Panc1 (cell line): ENCODE measurements at regions not wholly inside any gene's neighbourhood (a gene's known extent, or its start where the extent isn't known, plus 50 kb on each side); places are given as distances from the start of the nearest gene placed in this dataset.

Experiments used
- TF ChIP-seq, protein P1 (sequence below): fragments of 450-650 bp; IDR thresholded peaks from 2 replicates; pipeline ENCODE4 v1.5.1; 2017; ENCODE audit warnings: mild to moderate bottlenecking
- TF ChIP-seq, protein P2 (sequence below), 2 experiments: IDR thresholded peaks; 2 replicates each; pipeline ENCODE4 v1.6.1; 2011 to 2012; ENCODE audit warnings: low read depth in 2 of 2, control low read depth in 1 of 2, low read length in 1 of 2, mild to moderate bottlenecking in 1 of 2, moderate library complexity in 1 of 2; ENCODE audit not compliant: insufficient read depth in 1 of 2

DNA sequence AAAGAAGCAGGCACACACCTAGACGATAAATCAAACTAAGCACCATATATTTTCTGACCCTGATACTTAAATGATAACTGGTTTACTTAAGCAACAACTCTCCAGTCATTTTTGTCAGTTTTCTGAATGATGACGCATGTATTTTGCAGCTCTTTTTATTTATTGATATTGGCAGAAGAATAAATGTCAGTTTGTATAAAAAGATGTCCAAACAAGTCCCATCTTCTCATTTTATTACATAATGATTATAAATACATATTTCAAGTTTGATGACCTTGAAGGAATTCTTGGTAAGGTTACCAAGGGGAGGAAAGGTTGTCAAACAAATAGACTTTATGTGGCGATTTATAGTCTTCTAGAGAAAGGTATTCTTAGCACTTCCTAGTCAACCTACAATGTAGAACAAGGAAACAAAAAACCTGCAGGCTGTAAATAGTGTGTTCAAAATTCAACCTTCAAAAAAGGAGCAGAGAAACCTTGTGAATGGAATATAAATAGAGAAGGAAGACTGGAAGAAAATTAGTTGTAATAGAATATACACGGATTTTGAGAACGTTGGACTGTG is 190.7 kb downstream of the JRKL start:
- TF ChIP-seq, protein P1, sequence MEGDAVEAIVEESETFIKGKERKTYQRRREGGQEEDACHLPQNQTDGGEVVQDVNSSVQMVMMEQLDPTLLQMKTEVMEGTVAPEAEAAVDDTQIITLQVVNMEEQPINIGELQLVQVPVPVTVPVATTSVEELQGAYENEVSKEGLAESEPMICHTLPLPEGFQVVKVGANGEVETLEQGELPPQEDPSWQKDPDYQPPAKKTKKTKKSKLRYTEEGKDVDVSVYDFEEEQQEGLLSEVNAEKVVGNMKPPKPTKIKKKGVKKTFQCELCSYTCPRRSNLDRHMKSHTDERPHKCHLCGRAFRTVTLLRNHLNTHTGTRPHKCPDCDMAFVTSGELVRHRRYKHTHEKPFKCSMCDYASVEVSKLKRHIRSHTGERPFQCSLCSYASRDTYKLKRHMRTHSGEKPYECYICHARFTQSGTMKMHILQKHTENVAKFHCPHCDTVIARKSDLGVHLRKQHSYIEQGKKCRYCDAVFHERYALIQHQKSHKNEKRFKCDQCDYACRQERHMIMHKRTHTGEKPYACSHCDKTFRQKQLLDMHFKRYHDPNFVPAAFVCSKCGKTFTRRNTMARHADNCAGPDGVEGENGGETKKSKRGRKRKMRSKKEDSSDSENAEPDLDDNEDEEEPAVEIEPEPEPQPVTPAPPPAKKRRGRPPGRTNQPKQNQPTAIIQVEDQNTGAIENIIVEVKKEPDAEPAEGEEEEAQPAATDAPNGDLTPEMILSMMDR: no peak
- TF ChIP-seq, protein P2, sequence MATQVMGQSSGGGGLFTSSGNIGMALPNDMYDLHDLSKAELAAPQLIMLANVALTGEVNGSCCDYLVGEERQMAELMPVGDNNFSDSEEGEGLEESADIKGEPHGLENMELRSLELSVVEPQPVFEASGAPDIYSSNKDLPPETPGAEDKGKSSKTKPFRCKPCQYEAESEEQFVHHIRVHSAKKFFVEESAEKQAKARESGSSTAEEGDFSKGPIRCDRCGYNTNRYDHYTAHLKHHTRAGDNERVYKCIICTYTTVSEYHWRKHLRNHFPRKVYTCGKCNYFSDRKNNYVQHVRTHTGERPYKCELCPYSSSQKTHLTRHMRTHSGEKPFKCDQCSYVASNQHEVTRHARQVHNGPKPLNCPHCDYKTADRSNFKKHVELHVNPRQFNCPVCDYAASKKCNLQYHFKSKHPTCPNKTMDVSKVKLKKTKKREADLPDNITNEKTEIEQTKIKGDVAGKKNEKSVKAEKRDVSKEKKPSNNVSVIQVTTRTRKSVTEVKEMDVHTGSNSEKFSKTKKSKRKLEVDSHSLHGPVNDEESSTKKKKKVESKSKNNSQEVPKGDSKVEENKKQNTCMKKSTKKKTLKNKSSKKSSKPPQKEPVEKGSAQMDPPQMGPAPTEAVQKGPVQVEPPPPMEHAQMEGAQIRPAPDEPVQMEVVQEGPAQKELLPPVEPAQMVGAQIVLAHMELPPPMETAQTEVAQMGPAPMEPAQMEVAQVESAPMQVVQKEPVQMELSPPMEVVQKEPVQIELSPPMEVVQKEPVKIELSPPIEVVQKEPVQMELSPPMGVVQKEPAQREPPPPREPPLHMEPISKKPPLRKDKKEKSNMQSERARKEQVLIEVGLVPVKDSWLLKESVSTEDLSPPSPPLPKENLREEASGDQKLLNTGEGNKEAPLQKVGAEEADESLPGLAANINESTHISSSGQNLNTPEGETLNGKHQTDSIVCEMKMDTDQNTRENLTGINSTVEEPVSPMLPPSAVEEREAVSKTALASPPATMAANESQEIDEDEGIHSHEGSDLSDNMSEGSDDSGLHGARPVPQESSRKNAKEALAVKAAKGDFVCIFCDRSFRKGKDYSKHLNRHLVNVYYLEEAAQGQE (IDR thresholded peaks at IDR 0.05; ENCODE audit: insufficient read depth in 1 of 2, low read depth in 2 of 2, low read length in 1 of 2): no peak
